GM19467 (cell line): ENCODE measurements at regions not wholly inside any gene's neighbourhood (a gene's known extent, or its start where the extent isn't known, plus 50 kb on each side); places are given as distances from the start of the nearest gene placed in this dataset.
A peak's percentile ranks its signal among the peaks of the same experiment; 100 is the strongest.

Source experiments
- ATAC-seq: cut with Tn5 transposase; IDR thresholded peaks from one replicate; pipeline ENCODE4 v1.9.1; 2021; ENCODE audit warnings: mild to moderate bottlenecking, moderate library complexity; ENCODE audit not compliant: unreplicated experiment

DNA sequence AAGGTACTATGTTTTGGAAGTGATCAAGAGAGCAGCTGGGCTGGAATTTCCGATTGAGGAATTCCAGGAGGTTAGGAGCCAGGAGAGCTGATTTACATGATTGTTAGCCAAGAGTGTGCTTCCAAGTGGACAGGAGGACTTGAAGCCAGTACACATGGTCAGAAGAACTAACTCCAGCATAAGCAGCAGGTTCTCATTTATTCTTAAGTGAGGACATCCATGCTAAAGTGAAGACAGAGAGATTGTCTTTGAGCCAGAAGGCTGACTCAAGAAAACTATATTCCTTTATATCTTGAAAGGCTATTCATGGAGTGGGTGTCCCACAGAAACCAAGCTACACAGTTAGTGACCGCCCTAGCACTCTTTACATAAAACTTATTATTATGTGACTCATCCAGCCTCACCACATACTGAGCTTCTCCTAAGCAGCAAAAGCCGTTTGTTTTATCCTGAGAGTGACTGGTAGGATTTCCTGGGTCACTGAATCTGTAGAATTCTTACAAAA lies 56.7 kb upstream of the SEMA3A start:
- no peak for ATAC-seq

DNA sequence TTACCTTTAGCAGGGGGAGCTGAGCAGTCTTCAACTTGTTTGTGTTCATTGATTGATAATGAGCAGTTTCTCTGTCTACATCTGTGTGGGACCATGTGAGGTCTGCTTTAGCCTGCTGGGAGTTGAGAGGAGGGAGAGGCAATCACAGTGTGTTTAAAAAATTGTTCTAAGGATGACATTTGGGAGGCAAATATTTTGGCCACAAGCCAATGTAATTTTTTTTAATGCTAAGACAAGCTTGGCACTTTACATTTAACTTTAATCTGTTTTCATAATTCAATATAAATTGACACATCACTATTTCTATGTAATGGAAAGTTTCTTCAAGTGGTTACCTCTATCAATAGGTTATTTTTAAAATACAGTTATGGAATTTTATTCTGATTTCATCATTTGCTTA lies 55.9 kb upstream of the SEMA3A start:
- no peak for ATAC-seq

DNA sequence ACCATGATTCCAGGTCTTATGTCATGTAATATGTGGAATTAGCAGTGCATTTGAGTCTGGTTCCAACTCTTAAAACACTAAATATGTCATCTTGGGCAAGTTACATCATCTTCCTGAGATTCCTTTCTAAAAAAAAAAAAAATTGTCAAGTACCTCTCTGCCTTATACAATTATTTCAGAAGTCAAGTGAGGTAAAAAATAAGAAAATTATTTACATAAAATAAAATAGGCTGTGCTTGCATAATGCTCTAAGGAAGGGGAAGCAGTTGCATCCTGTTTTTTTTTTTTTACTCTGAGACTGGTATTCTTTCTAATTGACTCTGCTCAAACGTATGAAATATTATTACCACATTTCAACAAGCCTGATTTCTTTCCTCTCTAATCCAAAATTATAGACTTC lies 55.1 kb upstream of the SEMA3A start:
- ATAC-seq: no peak

DNA sequence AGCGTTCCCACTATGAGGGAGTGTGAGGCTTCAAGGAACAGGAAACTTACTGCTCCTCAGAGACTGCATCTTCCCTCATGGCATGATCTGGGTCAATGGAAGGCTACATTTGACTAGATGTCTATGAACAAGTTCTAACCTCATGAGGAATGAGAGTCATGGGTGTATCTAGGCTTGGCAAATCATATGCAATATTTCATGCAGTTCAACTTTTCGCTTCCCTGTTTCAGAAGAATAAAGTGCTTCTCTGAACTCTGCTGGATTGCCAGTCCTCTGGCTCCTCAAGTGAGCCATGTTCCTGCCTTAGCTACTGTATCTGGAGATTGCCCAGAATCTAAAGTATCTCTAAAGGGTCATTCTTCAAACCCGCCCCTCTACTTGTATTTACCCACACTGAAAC lies 54.3 kb upstream of the SEMA3A start:
- no peak for ATAC-seq

DNA sequence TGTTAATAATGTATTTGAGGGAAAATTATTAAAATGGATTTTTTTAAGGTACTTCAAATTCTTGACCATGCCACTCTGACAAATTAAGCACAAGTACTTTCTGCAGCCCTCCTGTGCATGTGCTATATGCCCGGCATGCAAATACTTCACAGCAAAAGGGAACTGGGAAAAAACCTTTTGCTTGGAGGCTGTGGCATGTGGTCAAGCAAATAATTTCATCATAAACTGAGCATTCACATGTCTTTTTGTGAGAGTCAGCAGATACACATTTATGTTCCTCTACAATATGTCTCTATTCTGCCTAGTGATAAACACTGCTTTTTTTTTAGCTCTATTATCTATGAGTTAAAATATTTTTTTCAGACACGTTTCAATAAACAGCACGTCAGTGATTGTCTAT lies 53.7 kb upstream of the SEMA3A start:
- ATAC-seq: peak; percentile 73

DNA sequence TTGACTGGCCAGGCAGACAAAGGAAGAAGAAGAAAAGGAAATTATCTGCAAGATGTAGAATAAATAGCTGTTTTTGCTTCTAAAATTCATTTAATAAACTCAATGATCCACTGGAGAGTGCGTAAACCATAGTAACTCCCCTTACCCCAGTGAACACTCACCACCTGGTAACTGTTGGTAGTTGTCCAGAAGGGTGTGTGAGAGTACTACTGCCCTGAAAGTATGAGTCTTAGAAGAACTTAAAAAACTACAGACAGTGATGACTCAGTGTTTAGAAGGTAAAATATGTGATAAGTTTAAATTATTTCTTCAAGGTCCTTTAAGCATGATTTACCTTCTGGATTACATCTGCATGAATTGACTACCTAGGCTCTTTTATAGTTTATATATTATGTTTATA lies 53.0 kb upstream of the SEMA3A start:
- no peak for ATAC-seq

DNA sequence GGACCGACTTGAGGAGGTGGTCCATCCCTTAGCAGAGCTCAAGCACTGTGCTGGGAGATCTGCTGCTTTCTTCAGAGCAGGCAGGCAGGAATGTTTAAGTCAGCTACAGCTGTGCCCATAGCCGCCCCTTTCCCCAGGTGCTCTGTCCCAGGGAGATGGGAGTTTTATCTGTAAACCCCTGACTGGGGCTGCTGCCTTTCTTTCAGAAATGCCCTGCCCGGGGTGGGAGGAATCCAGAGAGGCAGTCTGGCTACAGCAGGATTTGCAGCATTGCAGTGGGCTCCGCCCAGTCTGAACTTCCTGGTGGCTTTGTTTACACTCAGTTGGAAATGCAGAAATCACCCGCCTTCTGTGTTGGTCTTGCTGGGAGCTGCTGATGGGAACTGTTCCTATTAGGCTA lies 51.2 kb upstream of the SEMA3A start:
- no peak for ATAC-seq
